HepG2 (cell line): ENCODE measurements at regions not wholly inside any gene's neighbourhood (a gene's known extent, or its start where the extent isn't known, plus 50 kb on each side); places are given as distances from the start of the nearest gene placed in this dataset.

Source experiments
- ATAC-seq: fragments of 200-7000 bp; cut with Tn5 transposase; 3 replicates; pipeline ENCODE4 v1.9.1; 2020; ENCODE audit warnings: mild to moderate bottlenecking, moderate library complexity
- BruUV-seq: library from RNA; stranded (reverse); fragments of 400-500 nt; replicated peaks from 2 replicates; lab custom pipeline; 2021; lab: Mats Ljungman, UMichigan
- CTCF ChIA-PET: fragments of 300-600 bp; formaldehyde crosslinking; extraction: SDS; loops from one replicate; lab custom pipeline; 2021; ENCODE audit warnings: low total read pairs, inconsistent platforms, low intra/inter-chr PET ratio; lab: Yijun Ruan, JAX
- POLR2A ChIA-PET: fragments of 350-600 bp; sonication (Branson Sonifier 250); formaldehyde crosslinking; loops from one replicate; lab custom pipeline; 2020; ENCODE audit warnings: antibody characterized with exemption, inconsistent platforms; lab: Yijun Ruan, JAX
- DNase-seq: peaks from one replicate; pipeline ENCODE4 v3.0.0-alpha.2; 2015; ENCODE audit warnings: low spot score
- FAIRE-seq: peaks from 3 replicates; lab custom pipeline; 2011; peaks lifted over from hg19 to GRCh38; lab: Jason Lieb, UNC
- H2AFZ ChIP-seq: one replicate; pipeline ENCODE4 v1.6.1; 2011; ENCODE audit warnings: low read length, inconsistent platforms
- H3K27ac ChIP-seq: fragments of 300-600 bp; 3 replicates; pipeline ENCODE4 v1.8.0; 2011; ENCODE audit warnings: mixed run types, mild to moderate bottlenecking, mixed read lengths, low read length, inconsistent platforms; ENCODE audit not compliant: insufficient read depth; ENCODE audit errors: extremely low read length
- H3K27me3 ChIP-seq, 2 experiments: fragments of 200-600 bp in 1 of 2; 2 replicates in 1 of 2; 3 replicates in 1 of 2; pipeline versions ENCODE4 v1.6.0 to v1.8.0; 2011; ENCODE audit warnings: low read length in 2 of 2, mild to moderate bottlenecking in 2 of 2, moderate library complexity in 2 of 2, inconsistent platforms in 1 of 2; ENCODE audit not compliant: insufficient read depth in 2 of 2, control insufficient read depth in 1 of 2
- H3K36me3 ChIP-seq, 2 experiments: fragments of 200-600 bp in 1 of 2; replicated peaks in 1 of 2; 2 replicates in 1 of 2; 3 replicates in 1 of 2; pipeline versions ENCODE4 v1.5.1 to v1.8.0; 2011; ENCODE audit warnings: low read length in 2 of 2, inconsistent platforms in 1 of 2; ENCODE audit not compliant: insufficient read depth in 2 of 2, control insufficient read depth in 1 of 2
- H3K4me1 ChIP-seq: 2 replicates; pipeline ENCODE4 v1.5.1; 2012; ENCODE audit warnings: low read length, inconsistent platforms; ENCODE audit not compliant: insufficient read depth
- H3K4me2 ChIP-seq: 2 replicates; pipeline ENCODE4 v1.6.0; 2011; ENCODE audit warnings: low read depth, low read length, inconsistent platforms
- H3K4me3 ChIP-seq, 3 experiments: fragments of 200-600 bp in 1 of 3; sonication (generic), shearing (Covaris generic) in 1 of 3; replicated peaks in 1 of 3; 2 replicates each; pipeline ENCODE4 v1.5.1; 2011 to 2016; ENCODE audit warnings: low read length in 3 of 3, inconsistent platforms in 2 of 3, low read depth in 2 of 3, mild to moderate bottlenecking in 2 of 3, control low read depth in 1 of 3, mixed read lengths in 1 of 3; ENCODE audit not compliant: insufficient read depth in 1 of 3
- H3K79me2 ChIP-seq: one replicate; pipeline ENCODE4 v1.6.1; 2011; ENCODE audit warnings: low read length, inconsistent platforms; ENCODE audit not compliant: insufficient read depth
- H3K9ac ChIP-seq: 2 replicates; pipeline ENCODE4 v1.6.0; 2011; ENCODE audit warnings: mild to moderate bottlenecking, low read depth, low read length, inconsistent platforms; ENCODE audit not compliant: insufficient read depth
- H3K9me3 ChIP-seq: 2 replicates; pipeline ENCODE4 v1.5.1; 2012; ENCODE audit warnings: mild to moderate bottlenecking, low read length
- H4K20me1 ChIP-seq: 2 replicates; pipeline ENCODE4 v1.6.0; 2011; ENCODE audit warnings: inconsistent platforms, mild to moderate bottlenecking, low read length, moderate library complexity; ENCODE audit not compliant: insufficient read depth
- GATA4 ChIP-seq: sonication (generic); IDR thresholded peaks from 2 replicates; pipeline ENCODE4 v1.6.1; 2016; ENCODE audit warnings: antibody characterized with exemption, low read depth, borderline replicate concordance
- IKZF4 ChIP-seq: sonication (generic); formaldehyde crosslinking; IDR thresholded peaks from 2 replicates; pipeline ENCODE4 v1.5.1; 2020; ENCODE audit warnings: borderline replicate concordance, mild to moderate bottlenecking, low read depth, missing genetic modification reagents; ENCODE audit errors: not compliant biosample characterization
- KMT2A ChIP-seq: sonication (generic); formaldehyde crosslinking; IDR thresholded peaks from 2 replicates; pipeline ENCODE4 v1.4.0; 2020; ENCODE audit warnings: missing genetic modification reagents
- NR2C2 ChIP-seq: sonication (generic); formaldehyde crosslinking; IDR thresholded peaks from 2 replicates; pipeline ENCODE4 v1.4.0; 2020; ENCODE audit warnings: missing genetic modification reagents, mild to moderate bottlenecking, moderate library complexity, borderline replicate concordance
- PHF8 ChIP-seq: sonication (generic); formaldehyde crosslinking; IDR thresholded peaks from 2 replicates; pipeline ENCODE4 v1.5.0; 2020; ENCODE audit warnings: missing genetic modification reagents
- SRY ChIP-seq: sonication (generic); formaldehyde crosslinking; IDR thresholded peaks from 2 replicates; pipeline ENCODE4 v1.8.0; 2022; ENCODE audit warnings: mild to moderate bottlenecking, missing genetic modification reagents
- ZBTB44 ChIP-seq: sonication (generic); formaldehyde crosslinking; IDR thresholded peaks from 2 replicates; pipeline ENCODE4 v1.4.0; 2020; ENCODE audit warnings: missing genetic modification reagents
- ZNF260 ChIP-seq: sonication (generic); formaldehyde crosslinking; IDR thresholded peaks from 2 replicates; pipeline ENCODE4 v1.4.0; 2020; ENCODE audit warnings: missing genetic modification reagents, low read depth, mild to moderate bottlenecking, borderline replicate concordance
- ZNF282 ChIP-seq: fragments of 450-650 bp; IDR thresholded peaks from 2 replicates; pipeline ENCODE4 v1.6.1; 2018; ENCODE audit not compliant: partially characterized antibody
- ZNF382 ChIP-seq: sonication (generic); formaldehyde crosslinking; IDR thresholded peaks from 2 replicates; pipeline ENCODE4 v1.5.0; 2020; ENCODE audit warnings: missing genetic modification reagents, mild to moderate bottlenecking, borderline replicate concordance
- ZNF609 ChIP-seq: sonication (generic); formaldehyde crosslinking; IDR thresholded peaks from 2 replicates; pipeline ENCODE4 v1.4.0; 2020; ENCODE audit warnings: mild to moderate bottlenecking, missing genetic modification reagents, borderline replicate concordance
- ZSCAN21 ChIP-seq: sonication (generic); formaldehyde crosslinking; IDR thresholded peaks from 2 replicates; pipeline ENCODE4 v1.8.0; 2022; ENCODE audit warnings: mild to moderate bottlenecking, missing genetic modification reagents, moderate library complexity, borderline replicate concordance
- WGBS: methylation state at CpG from one replicate; pipeline ENCODE4 v1.1.6; 2017; ENCODE audit warnings: low lambda C conversion rate; 5-methylcytosine and 5-hydroxymethylcytosine counted together
- in situ Hi-C: cut with HindIII; loops from 2 replicates; pipeline ENCODE4 v1.10.0; 2017; ENCODE audit warnings: low pct_unique_long_range_greater_than_20kb; ENCODE audit not compliant: extremely low pct_ligation_motif_present
- intact Hi-C: fragments of 100-400 bp; cut with micrococcal nuclease; formaldehyde crosslinking; loops from one replicate; pipeline ENCODE4 v1.10.0; 2022; ENCODE audit not compliant: unreplicated experiment
- TF ChIP-seq, protein P1 (sequence below): IDR thresholded peaks from 2 replicates; pipeline ENCODE4 v1.6.1; 2016; ENCODE audit warnings: low read depth, borderline replicate concordance
- TF ChIP-seq, protein P2 (sequence below): sonication (generic); formaldehyde crosslinking; IDR thresholded peaks from 2 replicates; pipeline ENCODE4 v1.4.0; 2020; ENCODE audit warnings: low read depth, mild to moderate bottlenecking, missing genetic modification reagents

GRCh38 chr2:14896330-14897030 lies 264.0 kb downstream of the LRATD1 start:
- POLR2A ChIA-PET, result no interaction called here
- BruUV-seq, result no TSS peak

More at GRCh38 chr2:14896330-14897030, 264.0 kb downstream of the LRATD1 start:
- CTCF ChIA-PET, result no interaction called here
- H3K9ac ChIP-seq, result no peak overlapping the region
- WGBS, result 13% methylated on average over 9 of the region's 9 CpGs
- TF ChIP-seq, protein P1, sequence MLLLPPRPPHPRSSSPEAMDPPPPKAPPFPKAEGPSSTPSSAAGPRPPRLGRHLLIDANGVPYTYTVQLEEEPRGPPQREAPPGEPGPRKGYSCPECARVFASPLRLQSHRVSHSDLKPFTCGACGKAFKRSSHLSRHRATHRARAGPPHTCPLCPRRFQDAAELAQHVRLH (CRISPR knock-in tag), result no peak
- TF ChIP-seq ZNF609 (CRISPR knock-in tag), result no peak
- TF ChIP-seq ZBTB44 (CRISPR knock-in tag), result no peak
- TF ChIP-seq NR2C2 (CRISPR knock-in tag), result no peak
- no peak for TF ChIP-seq KMT2A (CRISPR knock-in tag)
- TF ChIP-seq ZSCAN21, result no peak
- TF ChIP-seq, protein P2, sequence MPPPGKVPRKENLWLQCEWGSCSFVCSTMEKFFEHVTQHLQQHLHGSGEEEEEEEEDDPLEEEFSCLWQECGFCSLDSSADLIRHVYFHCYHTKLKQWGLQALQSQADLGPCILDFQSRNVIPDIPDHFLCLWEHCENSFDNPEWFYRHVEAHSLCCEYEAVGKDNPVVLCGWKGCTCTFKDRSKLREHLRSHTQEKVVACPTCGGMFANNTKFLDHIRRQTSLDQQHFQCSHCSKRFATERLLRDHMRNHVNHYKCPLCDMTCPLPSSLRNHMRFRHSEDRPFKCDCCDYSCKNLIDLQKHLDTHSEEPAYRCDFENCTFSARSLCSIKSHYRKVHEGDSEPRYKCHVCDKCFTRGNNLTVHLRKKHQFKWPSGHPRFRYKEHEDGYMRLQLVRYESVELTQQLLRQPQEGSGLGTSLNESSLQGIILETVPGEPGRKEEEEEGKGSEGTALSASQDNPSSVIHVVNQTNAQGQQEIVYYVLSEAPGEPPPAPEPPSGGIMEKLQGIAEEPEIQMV (CRISPR knock-in tag), result no peak
- no peak for TF ChIP-seq IKZF4 (CRISPR knock-in tag)
- no peak for TF ChIP-seq GATA4
- no peak for TF ChIP-seq ZNF382 (CRISPR knock-in tag)
- no peak for TF ChIP-seq ZNF260 (CRISPR knock-in tag)
- no peak for TF ChIP-seq PHF8 (CRISPR knock-in tag)
- no peak for TF ChIP-seq ZNF282
- no peak for TF ChIP-seq SRY (CRISPR knock-in tag)
- intact Hi-C loops (no loop called here), in situ Hi-C loops (no loop called here)
- no peak for FAIRE-seq
- no peaks in the 10 kb centered on the region for H3K36me3 ChIP-seq
- 0 out of 3 replicates have a peak, but pooled peaks have one; percentile 31 for ATAC-seq
- no peak overlapping the region for H3K27ac ChIP-seq
- H4K20me1 ChIP-seq, result no peaks in the 10 kb centered on the region
- H2AFZ ChIP-seq, result no peak overlapping the region
- no peak overlapping the region for H3K4me2 ChIP-seq
- peaks cover 0 to 12% of the 10 kb centered on the region in 2 experiments; a peak in 2 of 5 replicates for H3K27me3 ChIP-seq
- H3K4me3 ChIP-seq, result no peak overlapping the region
- H3K79me2 ChIP-seq, result no peaks in the 10 kb centered on the region
- H3K4me1 ChIP-seq, result no peaks in the 10 kb centered on the region
- DNase-seq, result no peak
- H3K9me3 ChIP-seq, result no peaks in the 10 kb centered on the region
